Omental fat pad (tissue), 3 donors: ENCODE measurements at regions not wholly inside any gene's neighbourhood (a gene's known extent, or its start where the extent isn't known, plus 50 kb on each side); places are given as distances from the start of the nearest gene placed in this dataset.

Source experiments
- ATAC-seq: fragments of 150-250 bp; one replicate; pipeline ENCODE4 v1.9.1; 2016; ENCODE audit warnings: mild to moderate bottlenecking, moderate library complexity; ENCODE audit not compliant: low FRiP score
- DNase-seq: peaks from one replicate; pipeline ENCODE4 v3.0.0-alpha.2; 2019; ENCODE audit warnings: low spot score
- CTCF ChIP-seq, 3 donors: fragments of 450-650 bp; IDR thresholded peaks; one replicate each; pipeline ENCODE4 v1.5.1; 2016 to 2017; ENCODE audit warnings: antibody characterized with exemption in 3 of 3, mild to moderate bottlenecking in 3 of 3, moderate library complexity in 2 of 3

GRCh38 chr2:228410061-228410460 lies 228.6 kb upstream of the SPHKAP start:
- TF ChIP-seq CTCF (IDR thresholded peaks at IDR 0.05): no peak
- no peak for DNase-seq
- ATAC-seq: no peak

DNA sequence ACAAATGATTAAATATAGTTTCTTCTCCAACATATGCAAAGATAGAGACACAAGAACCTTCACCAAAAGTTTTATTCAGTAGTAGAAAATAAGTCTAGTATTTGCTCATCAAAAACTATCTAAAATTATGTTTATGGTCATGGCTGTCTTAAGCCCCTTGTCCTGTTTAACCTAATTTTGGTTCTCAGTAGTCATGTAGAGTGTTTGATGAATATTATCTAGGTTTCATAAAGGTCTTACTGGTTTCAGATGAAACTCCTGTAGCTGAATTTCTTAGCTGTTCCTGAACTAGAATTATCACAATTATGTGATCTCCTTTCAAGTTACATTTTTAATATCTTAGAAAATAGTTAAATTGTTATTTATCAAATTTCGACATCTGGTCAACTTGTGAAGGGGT lies 228.0 kb upstream of the SPHKAP start:
- no peak for TF ChIP-seq CTCF (IDR thresholded peaks at IDR 0.05)
- ATAC-seq: no peak

GRCh38 chr2:228408529-228409227 lies 227.2 kb upstream of the SPHKAP start:
- DNase-seq: no peak
- no peak for TF ChIP-seq CTCF (IDR thresholded peaks at IDR 0.05)
- ATAC-seq: no peak

More for the DNA sequence above, 228.0 kb upstream of the SPHKAP start:
- DNase-seq: no peak

DNA sequence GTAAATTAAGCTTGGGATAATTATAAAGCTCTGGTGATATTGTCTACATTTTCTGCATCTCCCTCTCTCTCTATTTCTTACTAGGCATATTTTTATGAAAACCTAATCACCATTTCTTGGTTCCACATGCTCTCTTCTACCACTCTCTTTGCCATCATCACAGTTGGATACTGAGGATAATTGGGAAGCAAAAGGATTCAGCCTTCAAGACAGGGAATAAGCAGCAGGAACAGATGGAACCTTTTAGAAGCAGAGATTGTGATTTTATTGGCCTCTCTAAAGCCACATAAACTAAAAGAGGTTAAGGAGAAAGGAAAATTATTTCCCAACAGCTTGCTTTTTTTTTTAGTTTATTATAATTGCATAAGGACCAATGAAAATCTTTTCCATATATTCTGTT lies 226.3 kb upstream of the SPHKAP start:
- DNase-seq (no peak), ATAC-seq (no peak)
- TF ChIP-seq CTCF (IDR thresholded peaks at IDR 0.05): no peak

DNA sequence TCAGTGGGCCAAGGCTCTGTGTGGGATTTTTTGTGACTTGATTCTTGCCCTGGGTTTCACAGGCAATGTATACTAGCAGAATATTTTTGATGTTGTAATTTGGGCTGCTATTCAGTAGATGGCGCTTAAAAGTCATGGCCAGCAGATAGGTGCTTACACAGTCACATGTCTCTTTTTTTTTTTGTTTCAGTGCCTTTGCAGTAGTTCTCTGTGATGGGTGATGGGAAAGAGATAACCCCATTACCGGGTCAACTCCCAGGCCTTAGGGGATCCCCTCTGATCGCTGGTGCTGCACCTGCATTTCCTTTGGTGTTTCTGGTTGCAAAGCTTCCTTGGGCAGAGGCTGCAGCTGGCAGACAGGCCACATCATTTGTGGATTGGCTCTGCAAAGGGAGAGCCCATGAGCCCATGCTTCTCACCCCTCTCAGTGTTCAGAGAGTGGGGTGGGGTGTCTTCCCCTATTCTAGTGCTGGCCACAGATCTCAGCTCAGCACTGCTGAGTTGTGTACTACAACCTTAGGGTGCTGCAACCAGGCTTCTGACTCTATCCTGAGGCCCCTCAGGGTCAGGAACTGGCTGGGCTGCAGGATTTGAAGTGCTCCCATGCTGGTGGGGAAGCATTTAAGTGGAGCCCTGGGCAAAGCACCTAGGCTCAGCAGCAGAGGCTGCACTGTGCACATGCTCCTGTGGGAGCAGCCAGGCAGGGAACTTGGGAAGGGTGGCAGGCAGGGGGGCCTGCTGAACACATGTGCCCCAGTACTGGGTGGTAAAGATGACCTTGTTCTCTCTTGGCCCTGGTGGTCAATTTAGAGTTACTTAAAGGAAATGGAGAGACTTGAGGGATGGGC lies 219.8 kb upstream of the SPHKAP start:
- DNase-seq (no peak), ATAC-seq (no peak)
- no peak for TF ChIP-seq CTCF (IDR thresholded peaks at IDR 0.05)

- TF ChIP-seq CTCF (IDR thresholded peaks at IDR 0.05): no peak
- ATAC-seq: no peak
- DNase-seq: no peak
These were observed 206.3 kb upstream of the SPHKAP start for GRCh38 chr2:228387776-228388175.
